Testis (tissue), 2 donors: ENCODE measurements at regions not wholly inside any gene's neighbourhood (a gene's known extent, or its start where the extent isn't known, plus 50 kb on each side); places are given as distances from the start of the nearest gene placed in this dataset.

ENCODE experiments used
- POLR2A ChIP-seq: fragments of 450-650 bp; IDR thresholded peaks from one replicate; pipeline ENCODE4 v1.6.1; 2017; ENCODE audit warnings: antibody characterized with exemption, mild to moderate bottlenecking, moderate library complexity
- TF ChIP-seq, protein P1 (sequence below), 3 experiments: fragments of 450-650 bp in 2 of 3; fragments of 200-600 bp in 1 of 3; sonication (generic) in 1 of 3; IDR thresholded peaks; one replicate each; pipeline ENCODE4 v1.5.1; 2016 to 2019; ENCODE audit warnings: antibody characterized with exemption in 3 of 3, mild to moderate bottlenecking in 2 of 3, moderate library complexity in 1 of 3

DNA sequence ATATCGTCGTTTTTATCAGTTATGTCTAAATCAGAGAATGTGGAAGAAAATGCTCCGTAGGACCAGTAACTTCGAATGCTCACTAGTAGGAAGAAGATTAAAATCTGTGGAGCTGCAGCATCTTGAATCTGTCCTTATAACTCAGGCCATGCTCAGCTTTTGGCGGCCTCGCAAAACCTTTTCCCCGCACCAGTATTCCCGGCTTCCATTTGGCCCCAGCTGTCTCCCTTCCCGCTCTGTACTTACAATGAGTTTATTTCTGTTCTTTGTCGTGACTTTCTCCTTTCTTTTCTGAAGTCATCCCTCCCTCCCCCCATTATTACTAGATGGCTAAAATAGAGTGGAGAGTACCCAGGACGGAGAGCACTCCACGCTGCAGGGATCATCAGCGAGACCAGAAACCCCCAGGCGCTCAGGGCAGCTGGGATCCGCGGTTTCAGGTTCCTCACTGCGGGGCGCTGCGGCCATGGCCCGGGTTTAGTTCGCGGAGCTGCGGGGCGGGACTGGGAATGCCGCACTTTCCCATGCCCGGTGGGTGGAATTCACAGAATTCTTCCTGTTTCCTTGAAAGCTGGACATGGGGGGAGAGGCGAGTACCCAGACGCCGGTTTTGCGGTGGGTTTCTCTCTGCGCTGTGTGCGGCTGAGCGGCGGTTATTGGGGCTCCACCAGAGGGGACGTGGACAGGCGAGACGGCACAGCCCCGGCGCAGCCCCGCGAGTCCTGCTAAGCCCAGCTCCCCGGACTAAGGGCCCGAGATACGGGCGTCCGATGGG is 183.5 kb downstream of the POM121L12 start:
- TF ChIP-seq, protein P1, sequence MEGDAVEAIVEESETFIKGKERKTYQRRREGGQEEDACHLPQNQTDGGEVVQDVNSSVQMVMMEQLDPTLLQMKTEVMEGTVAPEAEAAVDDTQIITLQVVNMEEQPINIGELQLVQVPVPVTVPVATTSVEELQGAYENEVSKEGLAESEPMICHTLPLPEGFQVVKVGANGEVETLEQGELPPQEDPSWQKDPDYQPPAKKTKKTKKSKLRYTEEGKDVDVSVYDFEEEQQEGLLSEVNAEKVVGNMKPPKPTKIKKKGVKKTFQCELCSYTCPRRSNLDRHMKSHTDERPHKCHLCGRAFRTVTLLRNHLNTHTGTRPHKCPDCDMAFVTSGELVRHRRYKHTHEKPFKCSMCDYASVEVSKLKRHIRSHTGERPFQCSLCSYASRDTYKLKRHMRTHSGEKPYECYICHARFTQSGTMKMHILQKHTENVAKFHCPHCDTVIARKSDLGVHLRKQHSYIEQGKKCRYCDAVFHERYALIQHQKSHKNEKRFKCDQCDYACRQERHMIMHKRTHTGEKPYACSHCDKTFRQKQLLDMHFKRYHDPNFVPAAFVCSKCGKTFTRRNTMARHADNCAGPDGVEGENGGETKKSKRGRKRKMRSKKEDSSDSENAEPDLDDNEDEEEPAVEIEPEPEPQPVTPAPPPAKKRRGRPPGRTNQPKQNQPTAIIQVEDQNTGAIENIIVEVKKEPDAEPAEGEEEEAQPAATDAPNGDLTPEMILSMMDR (IDR thresholded peaks at IDR 0.05): no peak
- no peak for TF ChIP-seq POLR2A
